Natural killer cell (primary cell): ENCODE measurements at regions not wholly inside any gene's neighbourhood (a gene's known extent, or its start where the extent isn't known, plus 50 kb on each side); places are given as distances from the start of the nearest gene placed in this dataset.

Source experiments
- ATAC-seq, 3 donors: fragments of 150-1000 bp in 2 of 3; fragments of 200-7000 bp in 1 of 3; cut with Tn5 transposase; 1 replicate in 1 of 3; 2 replicates in 2 of 3; pipeline ENCODE4 v1.10.0; 2021; ENCODE audit warnings: mild to moderate bottlenecking in 2 of 3, moderate library complexity in 2 of 3
- DNase-seq, 2 donors: peaks; one replicate each; pipeline versions ENCODE4 v3.0.0 to v3.0.0-alpha.2; 2013 to 2021; ENCODE audit warnings: mixed read lengths in 1 of 2
- H3K27ac ChIP-seq: one replicate; pipeline ENCODE4 v1.5.1; 2013; ENCODE audit warnings: mild to moderate bottlenecking, low read length
- H3K27me3 ChIP-seq: one replicate; pipeline ENCODE4 v1.6.1; 2013; ENCODE audit warnings: low read length; ENCODE audit not compliant: control insufficient read depth, insufficient read depth
- H3K36me3 ChIP-seq: one replicate; pipeline ENCODE4 v1.6.1; 2013; ENCODE audit warnings: low read length; ENCODE audit not compliant: control insufficient read depth, insufficient read depth
- H3K4me1 ChIP-seq: one replicate; pipeline ENCODE4 v1.6.1; 2013; ENCODE audit warnings: low read length; ENCODE audit not compliant: control insufficient read depth, insufficient read depth
- H3K4me3 ChIP-seq: one replicate; pipeline ENCODE4 v1.5.1; 2013; ENCODE audit warnings: low read length
- H3K9me3 ChIP-seq: one replicate; pipeline ENCODE4 v1.6.1; 2013; ENCODE audit warnings: low read length; ENCODE audit not compliant: control insufficient read depth, insufficient read depth
- H3K27ac Mint-ChIP-seq, 2 donors: one replicate each; pipeline ENCODE4 v1.8.0; 2022; ENCODE audit warnings: mild to moderate bottlenecking in 2 of 2, mixed read lengths in 2 of 2, moderate library complexity in 1 of 2
- H3K27me3 Mint-ChIP-seq, 2 donors: one replicate each; pipeline ENCODE4 v1.8.0; 2022; ENCODE audit warnings: low read depth in 2 of 2, mixed read lengths in 2 of 2
- H3K36me3 Mint-ChIP-seq: one replicate; pipeline ENCODE4 v1.8.0; 2022; ENCODE audit warnings: mixed read lengths
- H3K4me1 Mint-ChIP-seq, 2 donors: one replicate each; pipeline ENCODE4 v1.8.0; 2022; ENCODE audit warnings: mixed read lengths in 2 of 2
- H3K4me3 Mint-ChIP-seq: one replicate; pipeline ENCODE4 v1.8.0; 2022; ENCODE audit warnings: mild to moderate bottlenecking, moderate library complexity, mixed read lengths
- H3K9me3 Mint-ChIP-seq, 2 donors: one replicate each; pipeline ENCODE4 v1.8.0; 2022; ENCODE audit warnings: mixed read lengths in 2 of 2
- WGBS: methylation state at CpG from one replicate; pipeline ENCODE4 v1.1.7; 2013; ENCODE audit warnings: missing lambda C conversion rate; ENCODE audit not compliant: insufficient coverage; 5-methylcytosine and 5-hydroxymethylcytosine counted together
- intact Hi-C: fragments of 100-400 bp; cut with micrococcal nuclease; formaldehyde crosslinking; loops from one replicate; pipeline ENCODE4 v1.14.2; 2022
- TF ChIP-seq, protein P1 (sequence below): fragments of 200-600 bp; IDR thresholded peaks from one replicate; pipeline ENCODE4 v1.8.0; 2022; ENCODE audit warnings: antibody characterized with exemption

DNA sequence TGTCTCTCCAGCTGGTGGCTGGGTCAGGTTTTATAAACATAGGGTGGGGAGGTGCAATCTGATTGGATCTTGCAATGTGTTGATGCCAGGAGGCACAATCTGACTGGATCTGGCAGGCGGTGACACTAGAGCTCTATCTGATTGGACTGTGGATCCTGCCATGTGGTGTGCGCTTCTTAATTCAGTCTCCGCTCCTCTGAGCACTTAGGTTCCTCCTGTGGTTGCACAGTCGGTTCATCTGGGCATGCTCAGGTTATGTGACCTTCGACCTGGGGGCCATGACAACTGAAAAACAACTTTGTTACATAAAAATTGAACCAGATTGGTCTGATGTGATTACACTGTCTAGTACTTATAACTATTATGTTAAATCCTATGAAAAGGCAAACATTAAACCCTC is 127.1 kb upstream of the SVIL start:
- no peak for ATAC-seq
- Histone ChIP-seq H3K27me3 (no peaks in the 10 kb centered on the region), H3K27ac (no peak overlapping the region), H3K9me3 (no peaks in the 10 kb centered on the region), H3K4me1 (no peaks in the 10 kb centered on the region), H3K36me3 (no peaks in the 10 kb centered on the region), H3K4me3 (no peak overlapping the region)
- no peaks in the 10 kb centered on the region for H3K4me1 Mint-ChIP-seq
- TF ChIP-seq, protein P1, sequence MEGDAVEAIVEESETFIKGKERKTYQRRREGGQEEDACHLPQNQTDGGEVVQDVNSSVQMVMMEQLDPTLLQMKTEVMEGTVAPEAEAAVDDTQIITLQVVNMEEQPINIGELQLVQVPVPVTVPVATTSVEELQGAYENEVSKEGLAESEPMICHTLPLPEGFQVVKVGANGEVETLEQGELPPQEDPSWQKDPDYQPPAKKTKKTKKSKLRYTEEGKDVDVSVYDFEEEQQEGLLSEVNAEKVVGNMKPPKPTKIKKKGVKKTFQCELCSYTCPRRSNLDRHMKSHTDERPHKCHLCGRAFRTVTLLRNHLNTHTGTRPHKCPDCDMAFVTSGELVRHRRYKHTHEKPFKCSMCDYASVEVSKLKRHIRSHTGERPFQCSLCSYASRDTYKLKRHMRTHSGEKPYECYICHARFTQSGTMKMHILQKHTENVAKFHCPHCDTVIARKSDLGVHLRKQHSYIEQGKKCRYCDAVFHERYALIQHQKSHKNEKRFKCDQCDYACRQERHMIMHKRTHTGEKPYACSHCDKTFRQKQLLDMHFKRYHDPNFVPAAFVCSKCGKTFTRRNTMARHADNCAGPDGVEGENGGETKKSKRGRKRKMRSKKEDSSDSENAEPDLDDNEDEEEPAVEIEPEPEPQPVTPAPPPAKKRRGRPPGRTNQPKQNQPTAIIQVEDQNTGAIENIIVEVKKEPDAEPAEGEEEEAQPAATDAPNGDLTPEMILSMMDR, result no peak
- no peaks in the 10 kb centered on the region for H3K36me3 Mint-ChIP-seq
- intact Hi-C loops, result no loop called here
- H3K27me3 Mint-ChIP-seq, result peaks cover 2 to 13% of the 10 kb centered on the region in 2 donors
- H3K9me3 Mint-ChIP-seq, result no peaks in the 10 kb centered on the region
- H3K27ac Mint-ChIP-seq, result no peak overlapping the region
- WGBS, result 91% methylated on average over 5 of the region's 5 CpGs
- no peak overlapping the region for H3K4me3 Mint-ChIP-seq
- DNase-seq, result no peak

DNA sequence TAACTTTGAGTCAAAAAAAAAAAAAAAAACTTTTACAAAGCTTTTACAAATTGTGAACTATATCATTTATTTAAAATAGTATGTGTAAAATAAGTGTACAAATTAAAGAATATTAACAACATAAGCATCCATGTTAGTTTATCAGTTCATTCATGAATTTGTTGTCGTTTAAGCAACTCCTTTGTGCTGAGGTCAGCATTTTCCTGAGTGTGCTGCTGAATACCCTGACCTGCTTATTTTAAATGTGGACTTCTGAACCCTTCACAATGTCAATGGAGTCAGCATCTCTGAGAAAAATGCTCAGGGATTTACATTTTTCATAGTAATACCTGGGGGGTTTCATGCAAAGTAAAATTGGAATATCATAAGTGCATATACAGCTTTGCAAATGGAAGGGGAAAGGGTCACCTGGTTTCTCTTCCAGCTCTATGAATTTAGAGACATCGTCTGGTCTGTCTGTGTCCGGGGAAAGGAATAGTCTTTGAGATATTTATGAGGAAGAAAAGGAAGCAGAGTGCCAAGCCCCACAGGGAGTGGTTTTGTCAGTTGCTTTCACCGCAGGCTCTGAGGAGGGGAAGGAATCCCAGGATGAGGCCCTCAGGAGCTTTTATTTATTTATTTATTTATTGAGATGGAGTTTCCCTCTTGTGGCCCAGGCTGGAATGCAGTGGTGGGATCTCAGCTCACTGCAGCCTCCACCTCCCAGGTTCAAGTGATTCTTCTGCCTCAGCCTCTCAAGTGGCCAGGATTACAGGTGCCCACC is 125.5 kb upstream of the SVIL start:
- Mint-ChIP-seq H3K4me3 (no peak overlapping the region), H3K4me1 (no peaks in the 10 kb centered on the region), H3K9me3 (no peaks in the 10 kb centered on the region), H3K36me3 (no peaks in the 10 kb centered on the region), H3K27me3 (peaks cover 2 to 13% of the 10 kb centered on the region in 2 donors), H3K27ac (no peak overlapping the region)
- no peak overlapping the region for H3K4me3 ChIP-seq
- ATAC-seq (no peak), DNase-seq (no peak)
- H3K27me3 ChIP-seq, result no peaks in the 10 kb centered on the region
- no peaks in the 10 kb centered on the region for H3K9me3 ChIP-seq
- H3K4me1 ChIP-seq, result no peaks in the 10 kb centered on the region
- TF ChIP-seq, protein P1, result no peak
- no peaks in the 10 kb centered on the region for H3K36me3 ChIP-seq
- intact Hi-C loops, result no loop called here
- H3K27ac ChIP-seq, result no peak overlapping the region
- WGBS, result 72% methylated on average over 4 of the region's 4 CpGs

DNA sequence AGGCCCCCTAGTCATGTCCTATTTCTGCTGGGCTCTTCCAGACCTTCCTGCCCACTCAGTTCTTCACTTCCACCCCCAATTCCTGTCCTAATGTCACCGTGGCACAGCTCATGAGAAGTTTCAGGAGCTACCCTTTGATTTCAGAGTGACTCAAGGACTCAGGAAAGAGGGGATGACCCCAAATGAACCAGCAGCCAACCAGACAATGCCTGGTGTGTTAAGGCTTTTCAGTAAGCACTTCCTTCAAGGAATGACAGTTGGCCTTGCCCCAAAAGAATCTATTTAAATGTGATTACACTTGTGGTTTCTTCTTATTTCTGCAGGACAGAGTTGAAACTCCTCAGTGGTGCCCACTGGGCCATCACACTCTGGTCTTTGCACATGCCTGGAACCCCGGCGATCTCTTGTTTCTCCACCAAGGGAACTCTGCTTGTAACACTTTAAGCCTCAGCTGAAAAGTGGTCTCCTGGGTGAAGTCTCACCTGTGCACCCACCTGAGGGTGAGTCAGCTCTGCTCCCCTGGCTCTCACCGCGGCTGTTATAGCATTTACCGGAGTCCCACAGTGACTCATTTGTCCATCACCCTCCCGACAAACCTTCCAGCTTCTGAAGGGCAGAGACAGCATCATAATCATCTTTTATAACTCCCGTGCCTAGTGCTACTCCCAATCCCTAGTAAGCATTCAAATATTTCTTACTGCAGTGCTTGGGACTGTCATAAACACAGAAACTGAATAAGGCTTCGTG is 123.0 kb upstream of the SVIL start:
- DNase-seq (no peak), ATAC-seq (no peak)
- intact Hi-C loops, result no loop called here
- Histone ChIP-seq H3K36me3 (no peaks in the 10 kb centered on the region), H3K9me3 (no peaks in the 10 kb centered on the region), H3K4me3 (no peak overlapping the region), H3K4me1 (no peaks in the 10 kb centered on the region), H3K27ac (no peak overlapping the region), H3K27me3 (no peaks in the 10 kb centered on the region)
- TF ChIP-seq, protein P1, result no peak
- Mint-ChIP-seq H3K36me3 (no peaks in the 10 kb centered on the region), H3K27me3 (peaks cover 5 to 18% of the 10 kb centered on the region in 2 donors), H3K9me3 (no peaks in the 10 kb centered on the region), H3K27ac (no peak overlapping the region), H3K4me1 (no peaks in the 10 kb centered on the region), H3K4me3 (no peak overlapping the region)
- WGBS, result 80% methylated on average over 9 of the region's 9 CpGs
